ENCODE measurements at regions not wholly inside any gene's neighbourhood (a gene's known extent, or its start where the extent isn't known, plus 50 kb on each side); places are given as distances from the start of the nearest gene placed in this dataset.
"Not testable (repeated sequence)": the region's sequence is repeated elsewhere in the genome, so short reads cannot be mapped to it uniquely, and the experiment has no call there.

DNA sequence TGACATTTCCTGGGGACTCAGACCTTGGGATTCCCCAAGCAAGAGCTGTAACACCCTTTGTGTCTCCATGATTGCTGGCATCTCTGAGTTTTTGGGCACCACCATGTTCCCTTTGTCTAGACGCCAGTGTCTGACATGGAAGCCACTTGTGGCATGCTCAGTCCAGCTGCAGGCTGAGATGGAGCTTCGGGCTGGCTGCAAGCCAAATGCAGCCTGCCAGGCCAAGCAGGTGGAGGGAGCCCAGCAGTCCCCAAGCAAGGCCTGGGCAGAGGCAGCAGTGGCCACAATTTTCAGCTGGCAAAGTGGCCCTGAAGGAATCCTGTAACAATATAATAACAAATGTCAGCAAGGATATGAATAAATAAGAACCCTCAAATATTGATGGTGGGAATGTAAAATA lies 86.2 kb upstream of the ABCB5 start:
- H3K4me3 Mint-ChIP-seq = no peak overlapping the region
- no peak for DNase-seq
- no peaks in the 10 kb centered on the region for H3K27me3 Mint-ChIP-seq
- POLR2A ChIA-PET = no interaction called here
- ATAC-seq = no peak
- peaks cover 0 to 12% (median 2%) of the 10 kb centered on the region in 9 donors for H3K9me3 Mint-ChIP-seq
- no peaks in the 10 kb centered on the region for H3K4me1 Mint-ChIP-seq
- no peak overlapping the region for H3K27ac Mint-ChIP-seq
- no peaks in the 10 kb centered on the region for H3K36me3 Mint-ChIP-seq

- DNase-seq (no peak), ATAC-seq (no peak)
- no peak overlapping the region for H3K4me3 Mint-ChIP-seq
- H3K36me3 Mint-ChIP-seq = no peaks in the 10 kb centered on the region
- H3K27me3 Mint-ChIP-seq = no peaks in the 10 kb centered on the region
- no peak overlapping the region for H3K27ac Mint-ChIP-seq
- no peaks in the 10 kb centered on the region for H3K4me1 Mint-ChIP-seq
- POLR2A ChIA-PET = no interaction called here
- H3K9me3 Mint-ChIP-seq = peaks cover 0 to 9% (median 1%) of the 10 kb centered on the region in 9 donors
Measured at GRCh38 chr7:20532890-20533289, 82.6 kb upstream of the ABCB5 start.

DNA sequence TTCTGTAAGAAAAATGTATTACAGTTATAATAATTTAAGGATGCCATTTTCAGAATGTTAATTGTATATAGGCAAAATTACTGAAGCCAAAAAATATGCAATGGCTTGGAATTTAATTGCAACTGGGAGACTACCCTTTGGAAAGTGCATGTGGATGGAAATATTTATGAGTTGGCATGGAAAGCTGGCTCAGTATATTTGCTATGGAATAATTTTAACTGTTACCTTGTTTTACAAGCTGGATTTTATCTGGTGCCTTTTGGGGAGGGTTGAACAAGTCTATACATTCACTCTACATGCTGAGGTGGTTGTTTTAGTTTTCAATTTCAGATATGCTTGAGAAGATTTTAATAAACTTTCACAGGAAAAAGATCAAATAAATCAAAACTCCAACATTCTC lies 80.9 kb upstream of the ABCB5 start:
- no peak overlapping the region for H3K27ac Mint-ChIP-seq
- DNase-seq = no peak
- H3K9me3 Mint-ChIP-seq = peaks cover 0 to 5% (median 1%) of the 10 kb centered on the region in 9 donors
- no peak for ATAC-seq
- H3K27me3 Mint-ChIP-seq = no peaks in the 10 kb centered on the region
- POLR2A ChIA-PET = no interaction called here
- no peaks in the 10 kb centered on the region for H3K36me3 Mint-ChIP-seq
- no peak overlapping the region for H3K4me3 Mint-ChIP-seq
- H3K4me1 Mint-ChIP-seq = no peaks in the 10 kb centered on the region

- Mint-ChIP-seq H3K9me3 (peaks cover 0 to 7% (median 3%) of the 10 kb centered on the region in 9 donors), H3K27ac (no peak overlapping the region), H3K36me3 (no peaks in the 10 kb centered on the region), H3K27me3 (no peaks in the 10 kb centered on the region), H3K4me1 (no peaks in the 10 kb centered on the region), H3K4me3 (no peak overlapping the region)
- DNase-seq = no peak
- ATAC-seq = no peak
- POLR2A ChIA-PET = no interaction called here
Measured at GRCh38 chr7:20535541-20535940, 79.9 kb upstream of the ABCB5 start.

DNA sequence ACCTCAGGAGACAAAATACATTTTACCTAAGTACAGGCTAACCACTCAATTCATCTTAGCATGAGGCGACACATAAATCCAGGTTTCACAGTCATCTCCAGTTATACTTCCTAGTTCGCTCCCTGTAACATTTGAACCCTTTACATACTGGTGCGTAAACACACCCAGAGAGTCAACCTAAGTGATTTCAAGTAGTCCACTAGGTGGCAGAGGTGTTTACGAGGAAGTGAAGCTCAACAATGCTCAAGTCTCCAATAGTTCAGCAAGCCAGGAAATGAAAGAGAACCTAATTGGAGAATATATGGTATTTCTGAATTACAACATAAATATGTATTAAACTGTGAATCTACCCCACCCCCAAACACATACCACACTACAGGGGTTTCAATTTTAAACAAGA lies 76.3 kb upstream of the ABCB5 start:
- Mint-ChIP-seq H3K4me1 (no peaks in the 10 kb centered on the region), H3K27ac (no peak overlapping the region), H3K9me3 (peaks cover 0 to 10% (median 6%) of the 10 kb centered on the region in 9 donors), H3K4me3 (no peak overlapping the region), H3K36me3 (no peaks in the 10 kb centered on the region), H3K27me3 (no peaks in the 10 kb centered on the region)
- no peak for DNase-seq
- POLR2A ChIA-PET = no interaction called here
- ATAC-seq = no peak

DNA sequence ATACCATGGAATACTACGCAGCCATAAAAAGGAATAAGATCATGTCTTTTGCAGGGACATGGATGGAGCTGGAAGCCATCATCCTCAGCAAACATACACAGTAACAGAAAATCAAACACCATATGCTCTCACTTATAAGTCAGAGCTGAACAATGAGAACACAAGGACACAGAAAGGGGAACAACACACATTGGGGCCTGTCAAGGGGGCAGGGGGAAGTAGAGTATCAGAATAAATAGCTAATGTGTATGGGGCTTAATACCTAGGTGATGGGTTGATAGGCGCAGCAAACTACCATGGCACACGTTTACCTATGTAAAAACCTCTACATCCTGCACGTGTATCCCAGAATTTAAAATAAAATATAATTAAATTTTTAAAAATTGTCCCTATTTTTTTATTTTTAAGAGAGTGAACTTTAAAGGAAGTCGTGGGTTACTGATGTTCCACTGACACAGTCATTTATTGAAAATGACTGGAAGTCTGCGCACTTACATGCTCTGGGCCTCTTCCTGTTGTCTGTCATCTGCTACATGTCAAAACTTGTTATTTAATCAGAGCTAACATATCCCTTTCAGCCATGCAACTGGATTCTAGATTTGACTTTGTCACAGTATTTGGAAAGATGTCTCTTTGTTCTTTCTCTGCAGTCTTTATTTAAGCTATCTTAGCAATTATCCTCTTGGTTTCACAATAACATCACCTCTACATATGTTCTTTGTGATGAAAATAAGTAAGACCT lies 73.7 kb upstream of the ABCB5 start:
- no peak overlapping the region for H3K27ac Mint-ChIP-seq
- ATAC-seq (no peak), DNase-seq (no peak)
- H3K9me3 Mint-ChIP-seq = peaks cover 0 to 10% (median 4%) of the 10 kb centered on the region in 9 donors
- H3K4me3 Mint-ChIP-seq = peak overlapping the region in 1 of 10 donors; percentile 4
- POLR2A ChIA-PET = no interaction called here
- H3K27me3 Mint-ChIP-seq = no peaks in the 10 kb centered on the region
- H3K36me3 Mint-ChIP-seq = no peaks in the 10 kb centered on the region
- H3K4me1 Mint-ChIP-seq = no peaks in the 10 kb centered on the region

DNA sequence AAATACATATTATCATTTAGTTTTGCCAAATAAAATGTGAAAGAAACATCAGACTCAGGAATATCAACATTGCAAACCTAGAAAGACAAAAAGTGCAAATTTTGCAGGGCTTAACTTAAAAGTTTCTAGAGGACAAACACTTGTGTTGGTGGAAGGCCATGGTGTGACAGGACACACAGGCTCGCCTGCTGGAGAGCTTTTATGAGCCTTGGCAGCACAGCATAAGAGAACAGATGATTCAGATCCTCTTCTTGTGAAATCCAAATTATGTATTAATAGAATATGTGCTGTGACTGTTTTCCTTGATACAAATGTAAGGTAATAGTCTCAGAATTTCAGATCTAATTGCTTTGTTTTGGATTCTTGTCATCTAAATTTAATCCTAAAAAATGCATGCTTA lies 72.9 kb upstream of the ABCB5 start:
- DNase-seq (no peak), ATAC-seq (no peak)
- Mint-ChIP-seq H3K27ac (no peak overlapping the region), H3K27me3 (no peaks in the 10 kb centered on the region), H3K4me1 (no peaks in the 10 kb centered on the region), H3K36me3 (no peaks in the 10 kb centered on the region), H3K9me3 (peaks cover 0 to 9% (median 4%) of the 10 kb centered on the region in 9 donors), H3K4me3 (no peak overlapping the region)
- POLR2A ChIA-PET = no interaction called here

GRCh38 chr7:20543500-20543899 lies 72.0 kb upstream of the ABCB5 start:
- H3K27me3 Mint-ChIP-seq = no peaks in the 10 kb centered on the region
- ATAC-seq = no peak
- H3K4me1 Mint-ChIP-seq = no peaks in the 10 kb centered on the region
- no peaks in the 10 kb centered on the region for H3K36me3 Mint-ChIP-seq
- POLR2A ChIA-PET = no interaction called here
- peaks cover 0 to 9% (median 4%) of the 10 kb centered on the region in 9 donors for H3K9me3 Mint-ChIP-seq
- no peak overlapping the region for H3K4me3 Mint-ChIP-seq
- DNase-seq = no peak
- no peak overlapping the region for H3K27ac Mint-ChIP-seq

- Mint-ChIP-seq H3K27me3 (no peaks in the 10 kb centered on the region), H3K4me3 (no peak overlapping the region), H3K27ac (no peak overlapping the region), H3K36me3 (no peaks in the 10 kb centered on the region), H3K9me3 (peaks cover 0 to 9% (median under 1%) of the 10 kb centered on the region in 9 donors), H3K4me1 (no peaks in the 10 kb centered on the region)
- ATAC-seq = no peak
- no peak for DNase-seq
- POLR2A ChIA-PET = no interaction called here
Measured at GRCh38 chr7:20545016-20545415, 70.5 kb upstream of the ABCB5 start.

GRCh38 chr7:20546958-20547357 lies 68.5 kb upstream of the ABCB5 start:
- H3K4me1 Mint-ChIP-seq, H3K4me3 Mint-ChIP-seq, POLR2A ChIA-PET, H3K9me3 Mint-ChIP-seq, H3K27me3 Mint-ChIP-seq, H3K36me3 Mint-ChIP-seq, ATAC-seq, H3K27ac Mint-ChIP-seq, DNase-seq: not testable (repeated sequence)

GRCh38 chr7:20554072-20554471 lies 61.4 kb upstream of the ABCB5 start:
- ATAC-seq = no peak
- DNase-seq = no peak
- H3K9me3 Mint-ChIP-seq = peaks cover 0 to 2% (median 0%) of the 10 kb centered on the region in 9 donors
- no peaks in the 10 kb centered on the region for H3K4me1 Mint-ChIP-seq
- no peaks in the 10 kb centered on the region for H3K27me3 Mint-ChIP-seq
- H3K27ac Mint-ChIP-seq = no peak overlapping the region
- no peaks in the 10 kb centered on the region for H3K36me3 Mint-ChIP-seq
- no peak overlapping the region for H3K4me3 Mint-ChIP-seq
- POLR2A ChIA-PET = interaction anchor here (0.6 kb wide), 1 partner anchor 299 kb away, joined by 3 read pairs; no protein-coding TSS in a partner anchor

DNA sequence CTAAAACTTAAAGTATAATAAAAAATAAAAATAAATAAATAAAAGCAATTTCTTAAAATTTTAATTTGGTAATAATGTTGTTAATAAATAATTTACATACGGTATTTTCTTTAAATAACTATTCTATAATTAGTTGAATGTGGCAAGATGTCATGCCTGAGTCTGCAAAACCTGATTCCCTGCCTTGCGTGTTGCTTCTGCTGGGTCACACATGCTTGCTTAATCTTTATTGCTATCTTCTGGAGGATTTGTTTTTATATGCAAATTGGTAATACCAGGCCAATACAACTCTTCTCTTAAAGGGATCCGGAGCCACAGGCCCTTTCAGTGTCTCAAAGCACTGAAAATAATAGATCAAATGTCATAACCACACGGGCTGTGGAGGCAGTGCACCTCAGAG lies 59.4 kb upstream of the ABCB5 start:
- H3K4me3 Mint-ChIP-seq = no peak overlapping the region
- DNase-seq (no peak), ATAC-seq (no peak)
- H3K27me3 Mint-ChIP-seq = no peaks in the 10 kb centered on the region
- POLR2A ChIA-PET = no interaction called here
- no peak overlapping the region for H3K27ac Mint-ChIP-seq
- H3K36me3 Mint-ChIP-seq = no peaks in the 10 kb centered on the region
- H3K9me3 Mint-ChIP-seq = peaks cover 0 to 3% (median 0%) of the 10 kb centered on the region in 9 donors
- H3K4me1 Mint-ChIP-seq = no peaks in the 10 kb centered on the region

- H3K9me3 Mint-ChIP-seq = peaks cover 0 to 4% (median 0%) of the 10 kb centered on the region in 9 donors
- POLR2A ChIA-PET = no interaction called here
- no peak overlapping the region for H3K27ac Mint-ChIP-seq
- no peak overlapping the region for H3K4me3 Mint-ChIP-seq
- ATAC-seq = no peak
- H3K36me3 Mint-ChIP-seq = no peaks in the 10 kb centered on the region
- H3K4me1 Mint-ChIP-seq = no peaks in the 10 kb centered on the region
- H3K27me3 Mint-ChIP-seq = no peaks in the 10 kb centered on the region
- DNase-seq = no peak
Measured at GRCh38 chr7:20557116-20557515, 58.4 kb upstream of the ABCB5 start.
